ENCODE measurements at regions not wholly inside any gene's neighbourhood (a gene's known extent, or its start where the extent isn't known, plus 50 kb on each side); places are given as distances from the start of the nearest gene placed in this dataset.

- H3K27me3 ChIP-seq (ENCODE audit: control insufficient read depth in 3 of 3, insufficient read depth in 3 of 3, low read length in 2 of 3) = no peaks in the 10 kb centered on the region
- no peak overlapping the region for H3K9ac ChIP-seq (ENCODE audit: insufficient read depth in 1 of 2, low read length in 2 of 2)
- 65 to 82% methylated on average over 2 of the region's 2 CpGs for WGBS, 2 donors
- H3K27ac ChIP-seq (ENCODE audit: low read depth in 1 of 2, low read length in 1 of 2) = no peak overlapping the region
- no peaks in the 10 kb centered on the region for H3K9me3 ChIP-seq (ENCODE audit: control insufficient read depth in 4 of 4, insufficient read depth in 3 of 4, low read length in 3 of 4)
- TF ChIP-seq CTCF (IDR thresholded peaks at IDR 0.05; ENCODE audit: control extremely low read depth, extremely low read depth) = no peak
- no peak overlapping the region for H3K4me3 ChIP-seq
- DNase-seq = no peak
- no peak for ATAC-seq (ENCODE audit: insufficient read depth, low FRiP score)
- no peaks in the 10 kb centered on the region for H3K36me3 ChIP-seq (ENCODE audit: control insufficient read depth in 4 of 4, insufficient read depth in 4 of 4, low read length in 4 of 4)
- H3K4me1 ChIP-seq (ENCODE audit: control insufficient read depth in 5 of 5, insufficient read depth in 5 of 5, low read length in 5 of 5) = no peaks in the 10 kb centered on the region
Measured at GRCh38 chr3:102237838-102238237, 197.0 kb upstream of the ZPLD1 start.

GRCh38 chr3:102238362-102238761, 196.5 kb upstream of the ZPLD1 start:
- Histone ChIP-seq H3K27ac (ENCODE audit: low read depth in 1 of 2, low read length in 1 of 2) (no peak overlapping the region), H3K4me1 (ENCODE audit: control insufficient read depth in 5 of 5, insufficient read depth in 5 of 5, low read length in 5 of 5) (no peaks in the 10 kb centered on the region)
- no peak for TF ChIP-seq CTCF (IDR thresholded peaks at IDR 0.05; ENCODE audit: control extremely low read depth, extremely low read depth)

GRCh38 chr3:102240720-102241119, 194.1 kb upstream of the ZPLD1 start:
- H3K4me1 ChIP-seq (ENCODE audit: control insufficient read depth in 5 of 5, insufficient read depth in 5 of 5, low read length in 5 of 5) = no peaks in the 10 kb centered on the region
- H3K9ac ChIP-seq (ENCODE audit: insufficient read depth in 1 of 2, low read length in 2 of 2) = no peak overlapping the region
- H3K27me3 ChIP-seq (ENCODE audit: control insufficient read depth in 3 of 3, insufficient read depth in 3 of 3, low read length in 2 of 3) = no peaks in the 10 kb centered on the region
- no peak for TF ChIP-seq CTCF (IDR thresholded peaks at IDR 0.05; ENCODE audit: control extremely low read depth, extremely low read depth)
- H3K36me3 ChIP-seq (ENCODE audit: control insufficient read depth in 4 of 4, insufficient read depth in 4 of 4, low read length in 4 of 4) = no peaks in the 10 kb centered on the region
- DNase-seq = no peak
- no peak for ATAC-seq (ENCODE audit: insufficient read depth, low FRiP score)
- no peak overlapping the region for H3K27ac ChIP-seq (ENCODE audit: low read depth in 1 of 2, low read length in 1 of 2)
- no peak overlapping the region for H3K4me3 ChIP-seq
- WGBS, 2 donors = 81 to 91% methylated on average over 1 of the region's 1 CpG
- H3K9me3 ChIP-seq (ENCODE audit: control insufficient read depth in 4 of 4, insufficient read depth in 3 of 4, low read length in 3 of 4) = no peaks in the 10 kb centered on the region

More at GRCh38 chr3:102238362-102238761, 196.5 kb upstream of the ZPLD1 start:
- no peak for DNase-seq
- Histone ChIP-seq H3K36me3 (ENCODE audit: control insufficient read depth in 4 of 4, insufficient read depth in 4 of 4, low read length in 4 of 4) (no peaks in the 10 kb centered on the region), H3K27me3 (ENCODE audit: control insufficient read depth in 3 of 3, insufficient read depth in 3 of 3, low read length in 2 of 3) (no peaks in the 10 kb centered on the region), H3K9me3 (ENCODE audit: control insufficient read depth in 4 of 4, insufficient read depth in 3 of 4, low read length in 3 of 4) (no peaks in the 10 kb centered on the region), H3K9ac (ENCODE audit: insufficient read depth in 1 of 2, low read length in 2 of 2) (no peak overlapping the region), H3K4me3 (no peak overlapping the region)
- ATAC-seq (ENCODE audit: insufficient read depth, low FRiP score) = no peak

GRCh38 chr3:102248981-102249705, 185.7 kb upstream of the ZPLD1 start:
- no peak for DNase-seq
- Histone ChIP-seq H3K36me3 (ENCODE audit: control insufficient read depth in 4 of 4, insufficient read depth in 4 of 4, low read length in 4 of 4) (no peaks in the 10 kb centered on the region), H3K9ac (ENCODE audit: insufficient read depth in 1 of 2, low read length in 2 of 2) (no peak overlapping the region), H3K27me3 (ENCODE audit: control insufficient read depth in 3 of 3, insufficient read depth in 3 of 3, low read length in 2 of 3) (no peaks in the 10 kb centered on the region), H3K4me1 (ENCODE audit: control insufficient read depth in 5 of 5, insufficient read depth in 5 of 5, low read length in 5 of 5) (no peaks in the 10 kb centered on the region), H3K9me3 (ENCODE audit: control insufficient read depth in 4 of 4, insufficient read depth in 3 of 4, low read length in 3 of 4) (peaks cover 0 to 2% (median 0%) of the 10 kb centered on the region in 4 donors), H3K27ac (ENCODE audit: low read depth in 1 of 2, low read length in 1 of 2) (no peak overlapping the region), H3K4me3 (no peak overlapping the region)
- no peak for TF ChIP-seq CTCF (IDR thresholded peaks at IDR 0.05; ENCODE audit: control extremely low read depth, extremely low read depth)
- ATAC-seq (ENCODE audit: insufficient read depth, low FRiP score) = no peak
- 67 to 91% methylated on average over 2 of the region's 2 CpGs for WGBS, 2 donors

Data from lung (tissue), 11 donors.